Astrocyte of the spinal cord (primary cell): ENCODE measurements at regions not wholly inside any gene's neighbourhood (a gene's known extent, or its start where the extent isn't known, plus 50 kb on each side); places are given as distances from the start of the nearest gene placed in this dataset.
"Not testable (repeated sequence)": the region's sequence is repeated elsewhere in the genome, so short reads cannot be mapped to it uniquely, and the experiment has no call there.

ENCODE experiments used
- DNase-seq: peaks from one replicate; pipeline ENCODE4 v3.0.0; 2011; ENCODE audit warnings: low read depth, low spot score
- H3K4me3 ChIP-seq: 2 replicates; pipeline ENCODE4 v1.5.1; 2011; ENCODE audit warnings: low read depth, mild to moderate bottlenecking, low read length, moderate library complexity
- in situ Hi-C: cut with HindIII; loops from 2 replicates; pipeline ENCODE4 v1.10.0; 2017; ENCODE audit warnings: low sequenced_read_pairs
- TF ChIP-seq, protein P1 (sequence below): IDR thresholded peaks from 2 replicates; pipeline ENCODE4 v1.5.1; 2012; ENCODE audit warnings: low read depth, mild to moderate bottlenecking, low read length, inconsistent platforms

DNA sequence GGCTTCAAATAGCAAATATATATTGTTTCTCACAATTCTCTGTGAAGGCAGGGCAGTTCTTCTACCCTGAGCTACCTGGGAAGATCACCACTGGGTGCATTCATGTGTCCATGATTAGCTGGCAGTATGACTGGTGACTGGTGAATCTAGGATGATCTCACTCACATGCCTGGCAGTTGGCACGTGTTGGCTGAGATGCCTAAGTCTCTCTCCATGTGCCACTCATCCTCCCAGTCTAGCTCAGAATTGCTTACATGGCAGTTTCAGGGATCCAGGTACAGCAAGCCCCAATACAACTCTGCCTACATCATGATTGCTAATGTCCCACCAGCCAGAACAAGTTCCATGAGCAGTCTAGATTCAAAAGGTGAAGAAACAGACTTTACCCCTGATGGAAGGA, 346.8 kb upstream of the CNR1 start:
- in situ Hi-C loops = no loop called here

DNA sequence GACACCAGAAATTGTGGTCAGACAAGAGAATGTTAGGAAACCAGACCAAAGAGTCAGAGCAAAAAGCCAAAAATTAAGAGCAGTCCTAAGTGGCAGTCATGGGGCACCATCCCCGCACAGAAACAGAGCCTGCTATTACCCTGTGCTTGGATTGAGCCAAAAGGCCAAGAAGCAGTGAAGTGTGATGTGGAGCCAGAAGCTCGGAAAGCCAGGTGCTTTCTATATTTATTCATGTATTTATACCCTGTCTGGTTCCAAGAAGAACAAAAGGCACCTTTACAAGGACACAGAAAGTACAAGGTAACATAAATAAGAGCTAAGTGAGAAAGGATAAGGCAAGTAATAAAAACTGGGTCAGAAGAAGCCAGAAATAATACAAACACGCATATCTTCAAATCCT, 336.2 kb upstream of the CNR1 start:
- DNase-seq = no peak
- TF ChIP-seq, protein P1, sequence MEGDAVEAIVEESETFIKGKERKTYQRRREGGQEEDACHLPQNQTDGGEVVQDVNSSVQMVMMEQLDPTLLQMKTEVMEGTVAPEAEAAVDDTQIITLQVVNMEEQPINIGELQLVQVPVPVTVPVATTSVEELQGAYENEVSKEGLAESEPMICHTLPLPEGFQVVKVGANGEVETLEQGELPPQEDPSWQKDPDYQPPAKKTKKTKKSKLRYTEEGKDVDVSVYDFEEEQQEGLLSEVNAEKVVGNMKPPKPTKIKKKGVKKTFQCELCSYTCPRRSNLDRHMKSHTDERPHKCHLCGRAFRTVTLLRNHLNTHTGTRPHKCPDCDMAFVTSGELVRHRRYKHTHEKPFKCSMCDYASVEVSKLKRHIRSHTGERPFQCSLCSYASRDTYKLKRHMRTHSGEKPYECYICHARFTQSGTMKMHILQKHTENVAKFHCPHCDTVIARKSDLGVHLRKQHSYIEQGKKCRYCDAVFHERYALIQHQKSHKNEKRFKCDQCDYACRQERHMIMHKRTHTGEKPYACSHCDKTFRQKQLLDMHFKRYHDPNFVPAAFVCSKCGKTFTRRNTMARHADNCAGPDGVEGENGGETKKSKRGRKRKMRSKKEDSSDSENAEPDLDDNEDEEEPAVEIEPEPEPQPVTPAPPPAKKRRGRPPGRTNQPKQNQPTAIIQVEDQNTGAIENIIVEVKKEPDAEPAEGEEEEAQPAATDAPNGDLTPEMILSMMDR = no peak
- in situ Hi-C loops = no loop called here
- no peak overlapping the region for H3K4me3 ChIP-seq

More for the DNA sequence above, 346.8 kb upstream of the CNR1 start:
- TF ChIP-seq, protein P1 = no peak
- DNase-seq = no peak
- H3K4me3 ChIP-seq = no peak overlapping the region

DNA sequence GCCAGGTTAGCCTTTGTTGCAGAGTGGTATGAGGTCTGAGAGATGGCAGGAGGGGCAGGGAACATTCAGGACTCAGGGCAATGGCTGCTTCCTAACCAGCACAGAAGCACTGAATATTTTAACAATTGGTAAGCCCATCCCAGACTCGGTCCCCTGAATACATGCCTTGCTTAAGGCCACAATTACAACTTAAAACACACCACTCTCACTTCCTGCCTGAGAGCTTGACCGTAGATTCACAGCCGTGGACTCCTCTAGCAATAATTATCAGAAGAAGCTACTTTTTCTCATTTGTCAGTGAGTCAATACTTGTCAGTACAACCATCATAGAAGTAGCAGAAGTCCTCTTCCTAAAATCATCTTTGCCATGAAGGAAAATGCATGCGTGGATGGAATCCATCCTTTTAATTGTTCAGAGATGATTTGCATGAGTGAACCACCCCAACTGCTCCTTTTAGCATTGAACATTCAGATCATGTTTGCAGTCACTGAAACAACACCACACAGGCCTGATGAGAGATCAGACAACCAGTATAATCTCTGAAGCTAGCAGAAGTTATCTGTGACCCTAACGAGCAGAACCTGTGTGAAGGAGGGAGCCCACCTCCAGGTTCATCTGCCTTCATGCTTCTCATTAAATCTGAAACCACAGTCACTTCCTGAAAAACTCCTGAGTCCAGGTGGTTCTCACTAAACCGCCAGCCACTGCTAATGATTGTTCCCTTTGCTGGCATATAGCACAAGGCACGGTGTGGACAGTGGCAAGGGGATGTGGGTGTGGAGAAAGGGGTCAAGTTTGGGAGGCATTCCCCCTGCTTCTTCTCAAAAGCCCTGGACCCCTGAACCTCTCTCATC, 333.9 kb upstream of the CNR1 start:
- no peak for DNase-seq
- TF ChIP-seq, protein P1 = no peak
- in situ Hi-C loops = no loop called here
- no peak overlapping the region for H3K4me3 ChIP-seq

DNA sequence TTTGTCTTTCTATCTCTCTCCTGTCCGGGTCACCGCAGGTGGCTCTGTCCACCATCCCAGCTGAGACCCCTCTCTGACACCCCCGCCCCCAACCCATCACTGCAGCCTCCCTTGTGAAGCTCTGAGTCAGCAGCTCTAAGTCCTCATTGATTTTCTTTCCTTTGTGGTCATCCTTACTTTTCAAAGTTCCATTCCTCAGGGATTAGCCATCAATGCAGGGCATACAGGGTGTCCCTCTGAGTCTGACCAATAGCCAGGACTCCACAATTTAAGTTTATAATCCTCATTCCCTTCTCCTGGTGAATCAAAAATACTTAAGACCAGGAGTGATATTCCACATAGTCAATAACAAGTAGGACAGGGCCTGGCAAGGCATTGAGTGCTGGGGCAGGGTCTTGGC, 333.3 kb upstream of the CNR1 start:
- H3K4me3 ChIP-seq = no peak overlapping the region
- in situ Hi-C loops = no loop called here
- TF ChIP-seq, protein P1 = no peak
- DNase-seq = peak; percentile 13

DNA sequence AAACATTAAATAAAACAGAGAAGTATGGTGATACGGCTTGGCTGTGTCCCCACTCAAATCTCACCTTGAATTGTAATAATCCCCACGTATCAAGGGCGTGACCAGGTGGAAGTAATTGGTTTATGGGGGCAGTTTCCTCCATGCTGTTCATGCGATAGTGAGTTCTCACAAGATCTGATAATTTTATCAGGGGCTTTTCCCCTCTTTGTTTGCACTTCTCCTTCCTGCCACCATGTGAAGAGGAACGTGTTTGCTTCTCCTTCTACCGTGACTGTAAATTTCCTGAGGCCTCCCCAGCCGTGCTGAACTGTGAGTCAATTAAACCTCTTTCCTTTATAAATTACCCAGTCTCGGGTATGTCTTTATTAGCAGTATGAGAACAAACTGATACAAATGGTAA, 331.3 kb upstream of the CNR1 start:
- H3K4me3 ChIP-seq, in situ Hi-C loops, DNase-seq: not testable (repeated sequence)

DNA sequence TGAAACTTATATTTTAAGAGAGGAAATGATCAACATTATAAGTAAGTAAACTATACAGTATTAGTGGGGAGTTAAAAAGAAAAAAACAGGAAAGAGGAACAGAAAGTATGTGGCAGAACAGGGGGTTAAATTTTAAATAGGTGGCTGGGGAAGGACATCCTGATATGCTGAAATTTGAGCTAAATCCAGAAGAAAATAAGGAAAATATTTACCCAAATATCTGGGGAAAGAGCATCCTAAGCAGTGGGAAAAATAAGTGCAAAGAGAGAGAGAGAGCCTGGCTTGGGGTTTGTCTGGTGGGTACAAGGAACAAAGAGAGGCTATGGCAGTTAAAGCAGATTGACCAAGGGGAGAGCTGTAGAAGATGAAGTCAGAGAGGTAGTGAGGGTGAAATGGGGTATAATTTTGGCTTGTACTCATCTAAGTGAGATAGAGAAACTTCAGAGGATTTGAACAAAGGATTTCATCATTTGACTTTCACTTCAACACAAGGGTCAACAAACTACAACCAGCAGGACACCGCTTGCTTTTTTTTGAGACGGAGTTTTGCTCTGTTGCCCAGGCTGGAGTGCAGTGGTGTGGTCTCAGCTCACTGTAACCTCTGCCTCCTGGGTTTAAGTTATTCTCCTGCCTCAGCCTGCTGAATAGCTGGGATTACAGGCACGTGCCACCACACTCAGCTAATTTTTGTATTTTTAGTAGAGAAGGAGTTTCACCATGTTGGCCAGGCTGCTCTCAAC, 328.4 kb upstream of the CNR1 start:
- TF ChIP-seq, protein P1 = no peak
- H3K4me3 ChIP-seq = no peak overlapping the region
- no peak for DNase-seq
- in situ Hi-C loops = no loop called here

DNA sequence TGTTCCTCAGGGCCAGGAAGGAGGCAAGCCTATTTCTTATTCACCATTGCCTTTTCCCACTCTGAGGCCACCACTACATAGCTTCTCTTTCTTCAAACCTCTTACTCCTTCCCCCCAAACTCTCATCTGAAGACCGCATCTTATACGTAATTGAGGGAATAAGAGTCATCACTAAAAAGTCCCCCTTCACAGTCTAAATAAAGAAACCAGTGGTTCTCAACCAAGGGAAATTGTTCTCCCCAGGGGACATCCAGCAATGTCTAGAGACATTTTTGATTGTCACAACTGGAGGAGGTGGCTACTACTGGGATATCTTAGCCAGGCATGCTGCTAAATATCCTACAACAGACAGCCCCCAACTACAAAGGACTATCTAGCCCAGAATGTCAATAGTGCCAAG, 327.6 kb upstream of the CNR1 start:
- TF ChIP-seq, protein P1 = no peak
- in situ Hi-C loops = no loop called here
- no peak overlapping the region for H3K4me3 ChIP-seq
- no peak for DNase-seq
